GM21515 (cell line): ENCODE measurements at regions not wholly inside any gene's neighbourhood (a gene's known extent, or its start where the extent isn't known, plus 50 kb on each side); places are given as distances from the start of the nearest gene placed in this dataset.

ENCODE experiments used
- ATAC-seq: cut with Tn5 transposase; IDR thresholded peaks from one replicate; pipeline ENCODE4 v1.9.1; 2021; ENCODE audit not compliant: unreplicated experiment

- no peak for ATAC-seq
These were observed 309.4 kb upstream of the IGFBP3 start for GRCh38 chr7:46230298-46230989.

- ATAC-seq, result no peak
These were observed 308.3 kb upstream of the IGFBP3 start for GRCh38 chr7:46229409-46229808.

DNA sequence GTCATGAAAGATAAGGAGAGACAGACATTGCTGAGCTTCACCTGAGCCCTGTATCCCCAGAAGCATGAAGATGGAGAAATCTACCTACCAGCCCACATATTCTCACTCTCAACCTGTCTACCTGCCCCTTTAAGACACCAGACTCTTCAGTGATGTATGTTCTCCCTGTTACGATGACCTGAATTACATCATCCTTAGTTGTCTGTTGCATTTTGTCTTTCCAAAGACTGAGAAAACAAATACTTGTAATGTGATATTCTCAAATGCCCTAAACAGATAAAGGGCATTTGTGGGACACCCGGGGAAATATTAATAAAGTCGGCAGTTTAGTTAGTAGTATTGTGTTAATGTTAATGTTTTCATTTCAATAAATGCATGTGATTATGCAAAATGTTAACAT is 305.8 kb upstream of the IGFBP3 start:
- no peak for ATAC-seq

DNA sequence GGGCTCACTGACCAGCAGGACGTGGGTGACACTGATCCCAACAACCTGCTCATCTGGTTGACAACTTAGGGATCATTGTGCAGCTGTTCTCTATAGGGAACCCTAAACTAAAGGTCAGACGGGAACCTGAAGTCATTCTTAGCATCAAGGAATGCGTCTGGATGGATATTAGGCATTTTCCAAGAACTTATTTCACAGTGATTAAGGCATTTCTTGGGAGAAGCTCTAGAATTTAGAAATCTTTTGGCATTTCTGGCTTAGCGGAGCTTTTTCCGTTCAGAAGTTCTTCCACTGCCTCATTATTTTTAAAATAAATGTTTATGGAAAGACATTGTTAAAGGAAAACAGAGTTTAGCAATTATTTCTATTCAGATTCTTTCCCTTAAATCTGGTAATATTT is 303.3 kb upstream of the IGFBP3 start:
- ATAC-seq, result no peak

GRCh38 chr7:46220066-46220630 is 299.1 kb upstream of the IGFBP3 start:
- no peak for ATAC-seq

DNA sequence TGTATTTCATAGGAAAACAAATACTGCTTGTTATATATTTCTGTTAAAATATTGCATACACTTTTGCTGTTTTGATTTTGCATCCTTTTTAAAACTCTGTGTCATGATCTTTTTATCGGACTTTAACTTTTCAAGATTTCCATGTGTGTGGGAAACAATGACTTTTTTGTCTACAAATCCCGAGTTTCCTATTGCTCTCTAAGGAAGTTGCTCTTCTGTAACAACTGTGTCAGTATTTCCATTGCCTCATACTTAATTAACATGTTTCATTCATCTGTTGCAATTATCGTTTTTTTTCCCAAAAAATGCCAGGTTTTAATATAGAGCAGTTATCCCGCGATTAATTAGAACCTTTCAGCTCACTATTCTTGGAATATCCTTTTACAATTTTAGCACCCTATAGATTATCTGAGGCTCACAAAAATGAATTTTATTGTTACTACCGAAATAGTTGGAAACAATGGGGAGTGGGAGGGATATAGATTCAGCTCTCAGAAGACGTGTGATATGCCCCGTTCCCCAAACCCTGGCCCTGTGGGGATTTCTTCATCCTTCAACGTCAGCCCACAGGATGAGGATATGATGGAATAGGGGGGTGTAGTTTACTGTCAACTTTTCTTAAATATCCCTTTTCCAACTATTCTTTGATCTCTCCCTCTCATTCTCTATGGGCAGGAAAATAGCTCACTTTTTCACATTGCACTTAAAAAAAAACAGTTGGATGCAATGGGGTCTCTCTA is 297.6 kb upstream of the IGFBP3 start:
- ATAC-seq, result no peak

DNA sequence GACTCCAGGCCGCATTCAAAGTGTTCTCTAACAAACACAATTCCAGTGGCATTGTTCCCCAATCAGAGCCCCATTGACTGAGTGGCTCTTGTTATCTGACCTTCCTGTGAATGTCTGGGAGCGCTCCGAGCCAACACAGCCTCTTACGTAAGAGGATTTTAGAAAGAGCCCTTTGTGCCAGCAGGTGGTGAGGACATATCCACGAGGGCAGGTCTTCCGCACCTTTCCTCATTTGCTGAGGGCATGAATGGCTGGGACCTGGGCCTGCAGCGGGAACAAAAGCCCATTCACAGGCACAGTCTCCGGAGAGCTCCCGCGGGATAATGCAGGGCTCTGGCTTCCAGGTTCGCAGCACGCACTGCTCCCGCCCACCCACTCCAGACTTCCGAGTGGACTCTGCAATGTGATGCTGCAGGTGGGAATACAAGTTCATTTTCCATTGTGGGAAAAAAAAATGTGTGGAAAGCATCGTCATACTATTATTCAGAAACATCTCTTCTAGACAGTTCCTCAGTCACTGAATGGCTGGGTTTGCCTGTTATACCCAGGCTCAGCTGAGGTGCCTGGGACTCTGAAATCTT is 295.0 kb upstream of the IGFBP3 start:
- no peak for ATAC-seq

DNA sequence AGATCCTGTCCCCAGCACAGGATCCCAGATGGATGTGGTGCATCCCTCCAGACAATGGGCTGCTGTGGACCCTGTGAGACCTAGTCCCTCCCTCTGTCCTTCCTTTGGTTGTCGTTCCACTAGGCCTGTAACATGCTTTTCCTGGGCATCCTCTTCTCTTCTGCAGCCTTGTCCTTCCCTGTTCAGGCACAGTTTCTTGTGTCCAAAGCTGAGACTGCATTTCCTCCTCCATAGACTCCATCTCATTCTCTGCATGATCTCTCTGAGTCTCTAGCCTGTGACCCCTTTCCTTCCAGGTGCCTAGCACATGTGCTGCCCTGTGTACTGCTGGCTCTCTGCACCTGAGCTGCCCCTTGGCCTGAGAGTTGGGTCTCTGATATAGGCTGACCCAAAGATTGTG is 293.5 kb upstream of the IGFBP3 start:
- ATAC-seq, result no peak

- no peak for ATAC-seq
These were observed 292.1 kb upstream of the IGFBP3 start for GRCh38 chr7:46213154-46213537.

DNA sequence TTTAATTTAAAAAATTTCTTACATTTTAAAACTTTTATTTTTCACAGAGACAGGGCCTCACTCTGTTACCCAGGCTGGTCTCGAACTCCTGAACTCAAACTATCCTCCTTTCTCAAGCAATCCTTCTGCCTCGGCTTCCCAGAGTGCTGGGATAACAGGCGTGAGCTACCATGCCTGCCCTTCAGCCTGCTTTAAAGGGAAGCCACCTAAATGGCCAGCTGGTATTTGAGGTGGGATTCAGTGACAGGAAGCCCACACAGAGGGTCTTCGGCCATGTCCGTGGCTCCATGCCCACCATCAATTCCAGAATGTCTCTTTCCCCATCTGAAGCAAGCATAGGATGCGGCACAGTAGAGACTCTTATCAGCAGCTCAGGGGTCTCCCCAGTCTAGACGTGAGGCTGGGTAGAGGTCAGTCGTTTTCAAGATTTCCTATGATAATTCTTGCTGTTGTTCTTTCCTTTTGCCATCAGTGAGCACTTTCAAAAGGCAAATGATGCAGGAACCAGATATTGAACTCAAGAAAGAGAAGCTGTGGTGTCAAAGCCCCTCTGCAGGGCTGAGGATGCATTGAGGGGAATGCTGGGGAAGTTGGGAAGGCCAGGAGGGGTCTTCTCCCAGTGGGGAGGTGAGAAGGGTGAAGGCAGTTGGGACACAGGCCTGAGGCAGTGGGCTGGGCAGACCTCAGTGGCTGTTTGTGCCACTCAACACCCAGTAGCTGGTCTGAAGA is 291.5 kb upstream of the IGFBP3 start:
- ATAC-seq, result no peak

- ATAC-seq, result no peak
These were observed 289.4 kb upstream of the IGFBP3 start for GRCh38 chr7:46210467-46210866.

GRCh38 chr7:46209611-46210388 is 288.7 kb upstream of the IGFBP3 start:
- ATAC-seq, result no peak

DNA sequence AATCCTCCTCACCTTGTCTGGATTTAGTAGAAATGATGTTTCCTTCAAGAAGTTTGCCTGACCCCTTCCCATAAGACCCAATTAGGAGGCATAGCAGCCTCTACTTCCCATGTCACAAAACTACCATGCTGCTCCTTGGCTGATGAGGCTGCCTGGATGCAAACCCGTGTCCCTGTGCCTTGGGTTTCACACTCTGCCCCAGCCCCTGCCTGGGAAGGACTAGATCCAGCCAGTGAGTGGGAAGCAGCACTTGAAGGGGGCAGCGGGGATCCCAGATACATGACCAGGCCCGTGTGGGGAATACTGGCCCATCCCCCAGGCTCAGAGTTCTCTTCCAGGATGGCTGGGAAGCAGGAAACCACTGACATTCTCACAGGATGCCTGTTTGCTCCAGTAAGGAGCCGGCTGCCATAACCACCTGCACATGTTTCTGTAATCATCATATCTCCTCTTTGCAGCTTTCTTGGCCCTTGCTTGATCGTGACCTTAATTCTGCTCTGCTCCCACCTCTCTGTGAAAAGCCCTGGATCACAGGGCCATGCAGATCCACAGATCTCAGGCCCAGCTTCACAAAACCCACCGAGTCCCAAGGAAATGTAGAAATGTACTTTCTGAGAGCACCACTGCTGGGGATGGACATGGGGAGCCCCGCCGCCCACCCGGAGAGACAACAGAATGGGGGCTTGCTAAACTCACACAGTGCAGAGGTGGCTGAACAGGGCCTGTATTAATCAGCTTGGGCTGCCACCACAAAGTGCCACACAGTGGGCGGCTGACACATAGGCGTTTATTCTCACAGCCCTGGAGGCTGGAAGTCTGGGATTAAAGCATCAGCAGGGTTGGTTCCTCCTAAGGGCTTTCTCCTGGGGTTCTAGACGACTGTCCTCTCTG is 287.8 kb upstream of the IGFBP3 start:
- ATAC-seq, result no peak

GRCh38 chr7:46207931-46208634 is 287.0 kb upstream of the IGFBP3 start:
- no peak for ATAC-seq

GRCh38 chr7:46206476-46207060 is 285.5 kb upstream of the IGFBP3 start:
- no peak for ATAC-seq

GRCh38 chr7:46205478-46205877 is 284.4 kb upstream of the IGFBP3 start:
- no peak for ATAC-seq

DNA sequence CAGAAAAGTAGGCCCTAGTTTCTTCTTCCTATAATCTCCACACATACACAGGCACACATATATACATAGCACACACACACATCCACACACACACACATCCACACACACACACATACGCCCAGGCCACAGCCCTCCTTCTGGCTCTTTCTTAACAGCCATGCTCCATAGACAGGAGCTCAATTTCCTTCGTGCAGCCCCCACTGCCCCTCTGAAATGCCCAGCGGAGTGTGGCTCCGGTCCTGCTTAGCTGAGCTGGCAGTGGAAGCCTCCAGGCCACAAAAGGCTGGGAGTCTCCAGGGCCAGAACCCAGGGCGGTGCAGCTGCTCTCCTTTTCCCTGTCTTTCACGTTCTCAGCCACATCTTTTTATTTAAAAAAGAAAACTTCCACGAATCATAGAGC is 282.9 kb upstream of the IGFBP3 start:
- ATAC-seq, result no peak

DNA sequence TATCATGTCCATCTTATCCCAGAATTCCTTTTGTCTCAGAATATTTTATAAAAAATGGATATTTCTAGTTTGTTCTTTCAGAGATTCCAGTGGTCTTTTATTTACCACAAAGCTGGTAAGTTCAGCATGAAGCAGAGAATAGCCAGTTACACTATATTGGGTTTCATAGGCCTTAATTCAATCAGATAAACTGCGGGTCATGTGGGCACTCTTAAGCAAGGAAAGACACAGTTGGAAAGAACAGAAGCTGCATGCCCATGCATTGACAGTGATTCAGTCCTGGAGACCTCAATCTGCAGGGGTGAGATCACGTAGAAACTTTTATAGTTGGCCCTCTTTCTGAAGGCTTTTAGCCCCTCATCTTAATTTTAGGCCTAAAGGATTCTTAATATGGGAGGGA is 281.3 kb upstream of the IGFBP3 start:
- no peak for ATAC-seq

- no peak for ATAC-seq
These were observed 280.9 kb upstream of the IGFBP3 start for GRCh38 chr7:46201961-46202360.
